Liver (tissue), 8 donors: ENCODE measurements at regions not wholly inside any gene's neighbourhood (a gene's known extent, or its start where the extent isn't known, plus 50 kb on each side); places are given as distances from the start of the nearest gene placed in this dataset.

Source experiments
- DNase-seq: peaks from one replicate; pipeline ENCODE4 v3.0.0-alpha.2; 2017; ENCODE audit warnings: low spot score
- H3K27ac ChIP-seq, 2 donors: one replicate each; pipeline ENCODE4 v1.7.0; 2013; ENCODE audit warnings: inconsistent platforms in 2 of 2, low read length in 2 of 2, control low read depth in 1 of 2, low read depth in 1 of 2, mild to moderate bottlenecking in 1 of 2
- H3K27me3 ChIP-seq, 4 donors: one replicate each; pipeline versions ENCODE4 v1.6.1 to v1.7.0; 2013; ENCODE audit warnings: low read length in 3 of 4, inconsistent platforms in 1 of 4, mild to moderate bottlenecking in 1 of 4, moderate library complexity in 1 of 4; ENCODE audit not compliant: control insufficient read depth in 4 of 4, insufficient read depth in 4 of 4
- H3K36me3 ChIP-seq, 4 donors: one replicate each; pipeline versions ENCODE4 v1.6.1 to v1.7.0; 2013; ENCODE audit warnings: low read length in 3 of 4, mild to moderate bottlenecking in 3 of 4, low read depth in 1 of 4, moderate library complexity in 1 of 4; ENCODE audit not compliant: control insufficient read depth in 4 of 4, insufficient read depth in 3 of 4
- H3K4me1 ChIP-seq, 4 donors: one replicate each; pipeline versions ENCODE4 v1.6.1 to v1.7.0; 2013; ENCODE audit warnings: low read length in 3 of 4, mild to moderate bottlenecking in 3 of 4, moderate library complexity in 1 of 4; ENCODE audit not compliant: control insufficient read depth in 4 of 4, insufficient read depth in 4 of 4
- H3K4me3 ChIP-seq, 3 donors: one replicate each; pipeline versions ENCODE4 v1.6.1 to v1.7.0; 2013; ENCODE audit warnings: low read length in 3 of 3, control low read depth in 1 of 3, low read depth in 1 of 3, mild to moderate bottlenecking in 1 of 3
- H3K9ac ChIP-seq, 2 donors: one replicate each; pipeline ENCODE4 v1.7.0; 2013; ENCODE audit warnings: low read length in 2 of 2, mild to moderate bottlenecking in 2 of 2, moderate library complexity in 2 of 2, control low read depth in 1 of 2, low read depth in 1 of 2
- H3K9me3 ChIP-seq, 4 donors: one replicate each; pipeline versions ENCODE4 v1.6.1 to v1.7.0; 2013; ENCODE audit warnings: low read length in 3 of 4; ENCODE audit not compliant: control insufficient read depth in 4 of 4
- ATF3 ChIP-seq: IDR thresholded peaks from 2 replicates; pipeline ENCODE4 v1.6.1; 2016; ENCODE audit warnings: antibody characterized with exemption
- FOXA1 ChIP-seq: IDR thresholded peaks from 2 replicates; pipeline ENCODE4 v1.6.1; 2016; ENCODE audit warnings: antibody characterized with exemption
- GABPA ChIP-seq, 2 donors: IDR thresholded peaks in 1 of 2; conservative IDR thresholded peaks in 1 of 2; 2 replicates each; pipeline ENCODE4 v1.6.1; 2016; ENCODE audit warnings: antibody characterized with exemption in 2 of 2, mild to moderate bottlenecking in 1 of 2, moderate library complexity in 1 of 2
- HNF4A ChIP-seq, 2 donors: conservative IDR thresholded peaks; 2 replicates each; pipeline ENCODE4 v1.6.1; 2016; ENCODE audit warnings: antibody characterized with exemption in 2 of 2, mild to moderate bottlenecking in 2 of 2
- HNF4G ChIP-seq: IDR thresholded peaks from 2 replicates; pipeline ENCODE4 v1.6.1; 2016; ENCODE audit warnings: antibody characterized with exemption
- JUND ChIP-seq, 2 donors: IDR thresholded peaks; 2 replicates each; pipeline ENCODE4 v1.6.1; 2016; ENCODE audit warnings: antibody characterized with exemption in 2 of 2
- RAD21 ChIP-seq, 2 donors: IDR thresholded peaks; 2 replicates each; pipeline ENCODE4 v1.6.1; 2016; ENCODE audit warnings: antibody characterized with exemption in 2 of 2, mild to moderate bottlenecking in 2 of 2
- REST ChIP-seq: IDR thresholded peaks from 2 replicates; pipeline ENCODE4 v1.6.1; 2016; ENCODE audit warnings: antibody characterized with exemption, mild to moderate bottlenecking
- RXRA ChIP-seq, 2 donors: IDR thresholded peaks; 2 replicates each; pipeline ENCODE4 v1.6.1; 2017 to 2018; ENCODE audit warnings: antibody characterized with exemption in 2 of 2, mild to moderate bottlenecking in 1 of 2
- SP1 ChIP-seq: IDR thresholded peaks from 2 replicates; pipeline ENCODE4 v1.6.1; 2018; ENCODE audit warnings: antibody characterized with exemption, mild to moderate bottlenecking
- ZBTB33 ChIP-seq: IDR thresholded peaks from 2 replicates; pipeline ENCODE4 v1.6.1; 2016; ENCODE audit warnings: antibody characterized with exemption
- WGBS: extraction: QIAGEN DNeasy Blood & Tissue Kit; methylation state at CpG from one replicate; pipeline ENCODE4 v1.1.7; 2013; 5-methylcytosine and 5-hydroxymethylcytosine counted together
- TF ChIP-seq, protein P1 (sequence below): IDR thresholded peaks from 2 replicates; pipeline ENCODE4 v1.6.1; 2016; ENCODE audit warnings: antibody characterized with exemption
- TF ChIP-seq, protein P2 (sequence below): fragments of 150-350 bp; IDR thresholded peaks from 2 replicates; pipeline ENCODE4 v1.5.1; 2017; ENCODE audit warnings: improper control_type of control experiment, low read depth, low read length; ENCODE audit not compliant: missing input control
- donor health status: healthy.
- donor health status: healthy.
- donor health status: healthy.
- donor health status: healthy.
- donor health status: healthy.

DNA sequence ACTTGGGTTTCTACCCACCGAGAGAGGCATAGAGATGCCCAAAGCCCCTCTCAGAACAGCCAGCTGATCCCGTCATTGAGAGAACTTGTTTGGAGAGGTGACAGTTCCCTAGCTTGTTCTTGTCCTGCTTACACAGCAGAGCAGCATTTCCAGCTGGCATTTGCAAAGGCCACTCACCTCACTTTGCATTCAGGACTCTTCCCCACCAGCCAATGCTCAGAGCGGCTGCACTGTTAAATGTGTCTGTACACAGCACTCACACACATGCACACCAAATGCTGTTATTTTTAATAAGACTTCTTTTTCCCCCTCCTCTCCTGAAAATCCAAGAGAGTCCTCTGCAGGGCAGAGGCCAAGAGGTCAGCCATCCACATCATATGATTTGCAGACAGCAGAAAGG is 104.6 kb upstream of the SLC14A2 start:
- no peak overlapping the region for H3K4me3 ChIP-seq
- no peak for DNase-seq
- TF ChIP-seq REST: no peak
- TF ChIP-seq RXRA (IDR thresholded peaks at IDR 0.05): no peak
- no peak for TF ChIP-seq ATF3
- TF ChIP-seq RAD21 (IDR thresholded peaks at IDR 0.05): no peak
- TF ChIP-seq JUND (IDR thresholded peaks at IDR 0.05): no peak
- H3K9me3 ChIP-seq: peaks cover 0 to 7% (median 1%) of the 10 kb centered on the region in 4 donors
- WGBS: 71% methylated on average over 3 of the region's 3 CpGs
- H3K27ac ChIP-seq: no peak overlapping the region
- H3K27me3 ChIP-seq: no peaks in the 10 kb centered on the region
- H3K9ac ChIP-seq: no peak overlapping the region
- no peaks in the 10 kb centered on the region for H3K36me3 ChIP-seq
- H3K4me1 ChIP-seq: no peaks in the 10 kb centered on the region

DNA sequence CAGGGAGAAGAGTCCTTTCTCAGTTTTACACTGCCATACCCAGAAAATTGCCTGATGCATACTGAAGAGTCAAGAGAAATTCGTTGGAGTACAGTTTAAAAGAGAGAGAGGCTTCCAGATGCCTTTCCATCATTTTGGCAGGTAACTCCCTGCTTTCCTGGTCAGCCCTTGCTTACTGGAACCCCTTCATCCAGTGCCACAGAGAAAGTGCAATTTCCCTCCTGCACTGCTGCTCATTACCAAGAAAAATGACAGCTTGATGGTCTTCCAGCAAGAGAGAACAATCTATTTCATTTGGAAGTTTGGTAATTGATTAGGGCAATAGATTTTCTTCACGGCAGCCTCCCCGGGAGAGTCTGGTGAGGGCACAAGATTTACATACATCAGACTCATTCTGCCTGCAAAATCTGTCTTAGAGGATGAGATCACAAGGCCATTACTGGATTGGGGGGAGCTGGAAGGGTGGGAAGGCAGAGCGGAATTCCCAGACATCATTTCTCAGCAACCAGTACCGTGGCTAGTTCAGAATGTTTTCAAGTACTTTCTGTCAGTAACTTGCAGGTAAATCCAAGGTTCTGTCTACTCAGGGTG is 102.8 kb upstream of the SLC14A2 start:
- TF ChIP-seq HNF4G: no peak
- no peak for TF ChIP-seq SP1
- no peak for TF ChIP-seq FOXA1
- TF ChIP-seq, protein P1, sequence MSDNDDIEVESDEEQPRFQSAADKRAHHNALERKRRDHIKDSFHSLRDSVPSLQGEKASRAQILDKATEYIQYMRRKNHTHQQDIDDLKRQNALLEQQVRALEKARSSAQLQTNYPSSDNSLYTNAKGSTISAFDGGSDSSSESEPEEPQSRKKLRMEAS: no peak
- TF ChIP-seq RAD21 (IDR thresholded peaks at IDR 0.05): no peak
- TF ChIP-seq GABPA (IDR thresholded peaks at IDR 0.05 in 1 of 2, conservative IDR thresholded peaks at IDR 0.05 in 1 of 2): no peak
- TF ChIP-seq, protein P2, sequence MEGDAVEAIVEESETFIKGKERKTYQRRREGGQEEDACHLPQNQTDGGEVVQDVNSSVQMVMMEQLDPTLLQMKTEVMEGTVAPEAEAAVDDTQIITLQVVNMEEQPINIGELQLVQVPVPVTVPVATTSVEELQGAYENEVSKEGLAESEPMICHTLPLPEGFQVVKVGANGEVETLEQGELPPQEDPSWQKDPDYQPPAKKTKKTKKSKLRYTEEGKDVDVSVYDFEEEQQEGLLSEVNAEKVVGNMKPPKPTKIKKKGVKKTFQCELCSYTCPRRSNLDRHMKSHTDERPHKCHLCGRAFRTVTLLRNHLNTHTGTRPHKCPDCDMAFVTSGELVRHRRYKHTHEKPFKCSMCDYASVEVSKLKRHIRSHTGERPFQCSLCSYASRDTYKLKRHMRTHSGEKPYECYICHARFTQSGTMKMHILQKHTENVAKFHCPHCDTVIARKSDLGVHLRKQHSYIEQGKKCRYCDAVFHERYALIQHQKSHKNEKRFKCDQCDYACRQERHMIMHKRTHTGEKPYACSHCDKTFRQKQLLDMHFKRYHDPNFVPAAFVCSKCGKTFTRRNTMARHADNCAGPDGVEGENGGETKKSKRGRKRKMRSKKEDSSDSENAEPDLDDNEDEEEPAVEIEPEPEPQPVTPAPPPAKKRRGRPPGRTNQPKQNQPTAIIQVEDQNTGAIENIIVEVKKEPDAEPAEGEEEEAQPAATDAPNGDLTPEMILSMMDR: no peak
- no peak for TF ChIP-seq HNF4A (conservative IDR thresholded peaks at IDR 0.05)
- TF ChIP-seq ZBTB33: no peak
- Histone ChIP-seq H3K9ac (no peak overlapping the region), H3K27ac (no peak overlapping the region), H3K4me1 (no peaks in the 10 kb centered on the region), H3K27me3 (no peaks in the 10 kb centered on the region), H3K9me3 (no peaks in the 10 kb centered on the region), H3K36me3 (no peaks in the 10 kb centered on the region), H3K4me3 (no peak overlapping the region)
- 82% methylated on average over 5 of the region's 5 CpGs for WGBS
- DNase-seq: no peak
